ENCODE measurements at regions not wholly inside any gene's neighbourhood (a gene's known extent, or its start where the extent isn't known, plus 50 kb on each side); places are given as distances from the start of the nearest gene placed in this dataset.

- no peaks in the 10 kb centered on the region for H3K4me1 Mint-ChIP-seq (ENCODE audit: low read depth, unreplicated experiment)
- TF ChIP-seq, protein P1, sequence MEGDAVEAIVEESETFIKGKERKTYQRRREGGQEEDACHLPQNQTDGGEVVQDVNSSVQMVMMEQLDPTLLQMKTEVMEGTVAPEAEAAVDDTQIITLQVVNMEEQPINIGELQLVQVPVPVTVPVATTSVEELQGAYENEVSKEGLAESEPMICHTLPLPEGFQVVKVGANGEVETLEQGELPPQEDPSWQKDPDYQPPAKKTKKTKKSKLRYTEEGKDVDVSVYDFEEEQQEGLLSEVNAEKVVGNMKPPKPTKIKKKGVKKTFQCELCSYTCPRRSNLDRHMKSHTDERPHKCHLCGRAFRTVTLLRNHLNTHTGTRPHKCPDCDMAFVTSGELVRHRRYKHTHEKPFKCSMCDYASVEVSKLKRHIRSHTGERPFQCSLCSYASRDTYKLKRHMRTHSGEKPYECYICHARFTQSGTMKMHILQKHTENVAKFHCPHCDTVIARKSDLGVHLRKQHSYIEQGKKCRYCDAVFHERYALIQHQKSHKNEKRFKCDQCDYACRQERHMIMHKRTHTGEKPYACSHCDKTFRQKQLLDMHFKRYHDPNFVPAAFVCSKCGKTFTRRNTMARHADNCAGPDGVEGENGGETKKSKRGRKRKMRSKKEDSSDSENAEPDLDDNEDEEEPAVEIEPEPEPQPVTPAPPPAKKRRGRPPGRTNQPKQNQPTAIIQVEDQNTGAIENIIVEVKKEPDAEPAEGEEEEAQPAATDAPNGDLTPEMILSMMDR (IDR thresholded peaks at IDR 0.05; ENCODE audit: partially characterized antibody, unreplicated experiment): no peak
- H3K27ac Mint-ChIP-seq (ENCODE audit: unreplicated experiment): no peak overlapping the region
- DNase-seq: no peak
- no peak overlapping the region for H3K4me3 Mint-ChIP-seq (ENCODE audit: unreplicated experiment)
- H3K9me3 Mint-ChIP-seq (ENCODE audit: unreplicated experiment): peaks cover 2% of the 10 kb centered on the region
- H3K36me3 Mint-ChIP-seq (ENCODE audit: unreplicated experiment): peaks cover 7% of the 10 kb centered on the region
- H3K27me3 Mint-ChIP-seq (ENCODE audit: unreplicated experiment): no peaks in the 10 kb centered on the region
These were observed 605.4 kb upstream of the LCORL start for GRCh38 chr4:18626996-18627395.

DNA sequence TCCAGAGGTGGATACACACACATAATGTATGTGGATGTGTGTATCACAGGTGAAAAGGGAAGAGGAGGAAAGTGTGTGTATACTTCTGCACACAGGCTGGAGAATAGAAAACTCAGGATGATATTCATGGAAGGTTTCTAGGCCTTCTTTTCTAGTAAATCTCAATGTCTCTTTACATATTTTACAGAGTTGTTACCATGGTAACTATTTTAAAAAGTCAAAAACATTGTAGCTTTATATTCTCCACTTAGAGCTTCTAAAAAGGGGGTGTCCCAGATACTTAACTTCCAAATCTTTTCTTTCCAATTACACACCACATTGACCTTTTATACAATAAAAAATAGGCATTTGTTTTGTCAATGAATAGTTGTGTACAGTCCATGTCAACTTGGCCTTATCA, 604.8 kb upstream of the LCORL start:
- no peak for DNase-seq
- peaks cover 3% of the 10 kb centered on the region for H3K36me3 Mint-ChIP-seq (ENCODE audit: unreplicated experiment)
- H3K4me1 Mint-ChIP-seq (ENCODE audit: low read depth, unreplicated experiment): no peaks in the 10 kb centered on the region
- H3K27ac Mint-ChIP-seq (ENCODE audit: unreplicated experiment): no peak overlapping the region
- no peaks in the 10 kb centered on the region for H3K27me3 Mint-ChIP-seq (ENCODE audit: unreplicated experiment)
- TF ChIP-seq, protein P1 (IDR thresholded peaks at IDR 0.05; ENCODE audit: partially characterized antibody, unreplicated experiment): no peak
- no peak overlapping the region for H3K4me3 Mint-ChIP-seq (ENCODE audit: unreplicated experiment)
- H3K9me3 Mint-ChIP-seq (ENCODE audit: unreplicated experiment): peaks cover 2% of the 10 kb centered on the region

DNA sequence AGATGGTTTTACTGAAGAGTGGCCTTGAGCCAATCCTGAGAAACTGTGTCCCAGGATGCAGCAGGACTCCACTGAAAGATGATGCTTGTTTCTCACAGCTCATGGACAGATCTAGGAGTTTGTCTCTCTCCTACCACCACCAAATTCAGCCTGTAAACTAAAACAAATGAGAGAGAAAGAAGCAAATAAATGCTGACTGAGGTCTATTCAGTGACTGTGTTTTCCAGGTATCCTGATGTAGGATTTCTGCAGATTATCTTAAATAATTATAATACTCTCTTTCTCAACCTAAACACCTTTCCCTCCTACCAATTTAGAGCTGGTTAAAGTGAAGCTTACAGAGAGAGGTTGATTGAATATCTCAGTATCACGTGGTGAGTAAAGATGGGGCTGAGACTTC, 599.6 kb upstream of the LCORL start:
- H3K9me3 Mint-ChIP-seq (ENCODE audit: unreplicated experiment): no peaks in the 10 kb centered on the region
- H3K27ac Mint-ChIP-seq (ENCODE audit: unreplicated experiment): no peak overlapping the region
- TF ChIP-seq, protein P1 (IDR thresholded peaks at IDR 0.05; ENCODE audit: partially characterized antibody, unreplicated experiment): no peak
- H3K36me3 Mint-ChIP-seq (ENCODE audit: unreplicated experiment): no peaks in the 10 kb centered on the region
- no peaks in the 10 kb centered on the region for H3K27me3 Mint-ChIP-seq (ENCODE audit: unreplicated experiment)
- no peaks in the 10 kb centered on the region for H3K4me1 Mint-ChIP-seq (ENCODE audit: low read depth, unreplicated experiment)
- H3K4me3 Mint-ChIP-seq (ENCODE audit: unreplicated experiment): no peak overlapping the region
- DNase-seq: no peak

DNA sequence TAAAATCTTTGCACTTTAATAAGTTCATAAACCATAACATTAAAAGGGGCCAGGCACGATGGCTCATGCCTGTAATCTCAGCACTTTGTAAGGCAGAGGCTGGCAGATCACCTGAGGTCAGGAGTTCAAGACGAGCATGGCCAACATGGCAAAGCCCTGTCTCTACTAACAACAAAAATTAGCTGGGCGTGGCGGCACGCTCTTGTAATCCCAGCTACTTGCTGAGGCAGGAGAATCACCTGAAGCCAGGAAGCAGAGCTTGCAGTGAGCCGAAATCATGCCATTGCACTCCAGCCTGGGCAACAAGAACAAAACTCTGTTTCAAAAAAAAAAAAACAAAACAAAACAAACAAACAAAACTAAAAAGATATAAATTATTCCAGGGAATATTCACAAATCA, 595.2 kb upstream of the LCORL start:
- Mint-ChIP-seq H3K36me3 (ENCODE audit: unreplicated experiment) (no peaks in the 10 kb centered on the region), H3K27ac (ENCODE audit: unreplicated experiment) (no peak overlapping the region), H3K9me3 (ENCODE audit: unreplicated experiment) (no peaks in the 10 kb centered on the region), H3K4me3 (ENCODE audit: unreplicated experiment) (no peak overlapping the region), H3K27me3 (ENCODE audit: unreplicated experiment) (no peaks in the 10 kb centered on the region), H3K4me1 (ENCODE audit: low read depth, unreplicated experiment) (no peaks in the 10 kb centered on the region)
- TF ChIP-seq, protein P1 (IDR thresholded peaks at IDR 0.05; ENCODE audit: partially characterized antibody, unreplicated experiment): no peak
- DNase-seq: no peak

- no peak overlapping the region for H3K27ac Mint-ChIP-seq (ENCODE audit: unreplicated experiment)
- no peaks in the 10 kb centered on the region for H3K4me1 Mint-ChIP-seq (ENCODE audit: low read depth, unreplicated experiment)
- H3K9me3 Mint-ChIP-seq (ENCODE audit: unreplicated experiment): no peaks in the 10 kb centered on the region
- H3K4me3 Mint-ChIP-seq (ENCODE audit: unreplicated experiment): no peak overlapping the region
- H3K27me3 Mint-ChIP-seq (ENCODE audit: unreplicated experiment): no peaks in the 10 kb centered on the region
- H3K36me3 Mint-ChIP-seq (ENCODE audit: unreplicated experiment): no peaks in the 10 kb centered on the region
- no peak for DNase-seq
- TF ChIP-seq, protein P1 (IDR thresholded peaks at IDR 0.05; ENCODE audit: partially characterized antibody, unreplicated experiment): no peak
These were observed 589.5 kb upstream of the LCORL start for GRCh38 chr4:18611026-18611425.

All from glutamatergic neuron (in vitro differentiated cells).